Fibroblast of lung (primary cell): ENCODE measurements at regions not wholly inside any gene's neighbourhood (a gene's known extent, or its start where the extent isn't known, plus 50 kb on each side); places are given as distances from the start of the nearest gene placed in this dataset.

Experiments
- EZH2 ChIP-seq: IDR thresholded peaks from 2 replicates; pipeline ENCODE4 v1.5.1; 2012; ENCODE audit warnings: low read length, control low read depth, mild to moderate bottlenecking; ENCODE audit errors: missing control alignments
- TF ChIP-seq, protein P1 (sequence below), 2 donors: IDR thresholded peaks in 1 of 2; conservative IDR thresholded peaks in 1 of 2; 1 replicate in 1 of 2; 2 replicates in 1 of 2; pipeline ENCODE4 v1.5.1; 2011 to 2012; ENCODE audit warnings: low read length in 2 of 2, control low read depth in 1 of 2, inconsistent platforms in 1 of 2, low read depth in 1 of 2, mild to moderate bottlenecking in 1 of 2

GRCh38 chr11:119982517-119983239, 155.2 kb downstream of the TRIM29 start:
- TF ChIP-seq, protein P1, sequence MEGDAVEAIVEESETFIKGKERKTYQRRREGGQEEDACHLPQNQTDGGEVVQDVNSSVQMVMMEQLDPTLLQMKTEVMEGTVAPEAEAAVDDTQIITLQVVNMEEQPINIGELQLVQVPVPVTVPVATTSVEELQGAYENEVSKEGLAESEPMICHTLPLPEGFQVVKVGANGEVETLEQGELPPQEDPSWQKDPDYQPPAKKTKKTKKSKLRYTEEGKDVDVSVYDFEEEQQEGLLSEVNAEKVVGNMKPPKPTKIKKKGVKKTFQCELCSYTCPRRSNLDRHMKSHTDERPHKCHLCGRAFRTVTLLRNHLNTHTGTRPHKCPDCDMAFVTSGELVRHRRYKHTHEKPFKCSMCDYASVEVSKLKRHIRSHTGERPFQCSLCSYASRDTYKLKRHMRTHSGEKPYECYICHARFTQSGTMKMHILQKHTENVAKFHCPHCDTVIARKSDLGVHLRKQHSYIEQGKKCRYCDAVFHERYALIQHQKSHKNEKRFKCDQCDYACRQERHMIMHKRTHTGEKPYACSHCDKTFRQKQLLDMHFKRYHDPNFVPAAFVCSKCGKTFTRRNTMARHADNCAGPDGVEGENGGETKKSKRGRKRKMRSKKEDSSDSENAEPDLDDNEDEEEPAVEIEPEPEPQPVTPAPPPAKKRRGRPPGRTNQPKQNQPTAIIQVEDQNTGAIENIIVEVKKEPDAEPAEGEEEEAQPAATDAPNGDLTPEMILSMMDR (conservative IDR thresholded peaks at IDR 0.05 in 1 of 2, IDR thresholded peaks at IDR 0.05 in 1 of 2; ENCODE audit: low read depth in 1 of 2, low read length in 2 of 2): no peak
- TF ChIP-seq EZH2: no peak
